ENCODE measurements at regions not wholly inside any gene's neighbourhood (a gene's known extent, or its start where the extent isn't known, plus 50 kb on each side); places are given as distances from the start of the nearest gene placed in this dataset.

DNA sequence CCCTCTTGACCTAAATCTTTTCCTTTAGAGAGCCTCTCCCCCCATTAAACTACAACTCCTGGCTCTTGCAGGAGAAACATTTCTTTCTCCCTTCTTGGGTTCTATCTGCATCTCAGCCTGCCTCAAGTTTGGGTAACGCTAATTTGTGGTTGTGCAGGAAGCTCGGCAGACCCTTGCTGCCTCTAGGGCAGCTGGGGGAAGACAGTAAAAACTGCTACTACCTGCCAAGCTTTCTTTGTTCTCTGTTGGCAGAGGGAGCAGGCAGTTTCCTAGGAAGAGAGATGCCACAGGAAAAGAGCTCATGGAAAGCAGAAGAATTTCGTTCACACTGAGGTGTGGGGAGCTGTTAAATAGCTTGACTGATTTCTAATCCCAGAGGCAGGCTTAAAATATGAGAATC lies 555.6 kb upstream of the IGFBP7 start:
- 38 to 42% methylated on average over 3 of the region's 3 CpGs for WGBS, 2 donors
- Histone ChIP-seq H3K9me3 (ENCODE audit: control insufficient read depth in 2 of 2, insufficient read depth in 1 of 2, low read depth in 1 of 2, low read length in 1 of 2) (no peaks in the 10 kb centered on the region), H3K4me1 (ENCODE audit: control insufficient read depth in 2 of 2, insufficient read depth in 2 of 2, low read length in 1 of 2) (no peaks in the 10 kb centered on the region), H3K4me3 (ENCODE audit: low read depth in 1 of 2, low read length in 2 of 2) (no peak overlapping the region), H3K27me3 (ENCODE audit: control insufficient read depth in 1 of 2, insufficient read depth in 2 of 2, low read length in 2 of 2) (no peaks in the 10 kb centered on the region), H3K27ac (ENCODE audit: low read depth in 2 of 2, low read length in 1 of 2) (no peak overlapping the region), H3K36me3 (ENCODE audit: control insufficient read depth in 2 of 2, insufficient read depth in 2 of 2, low read length in 1 of 2) (no peaks in the 10 kb centered on the region)

- WGBS, 2 donors, result 47 to 57% methylated on average over 5 of the region's 5 CpGs
- H3K27ac ChIP-seq (ENCODE audit: low read depth in 2 of 2, low read length in 1 of 2), result no peak overlapping the region
- H3K27me3 ChIP-seq (ENCODE audit: control insufficient read depth in 1 of 2, insufficient read depth in 2 of 2, low read length in 2 of 2), result no peaks in the 10 kb centered on the region
Measured at GRCh38 chr4:57661517-57662090, 551.4 kb upstream of the IGFBP7 start.

DNA sequence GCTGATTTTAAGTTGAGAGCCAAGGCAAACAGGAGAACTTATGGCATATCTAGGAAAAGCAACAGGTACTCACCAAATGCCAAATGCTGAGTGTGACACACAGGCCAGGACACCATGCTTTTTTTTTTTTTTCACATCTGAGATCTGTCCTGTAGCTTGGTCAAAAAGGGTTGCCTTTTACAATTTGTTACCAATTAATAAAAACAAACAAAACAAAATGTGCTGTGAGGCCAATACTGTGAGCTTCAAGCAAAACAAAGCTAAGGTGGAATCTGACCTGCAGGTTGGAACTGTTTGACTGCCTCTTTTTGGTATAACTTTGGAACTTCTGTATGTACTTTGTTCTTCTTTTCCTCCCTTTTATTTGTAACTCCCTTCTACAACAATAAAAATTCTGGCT lies 548.5 kb upstream of the IGFBP7 start:
- no peak overlapping the region for H3K27ac ChIP-seq (ENCODE audit: low read depth in 2 of 2, low read length in 1 of 2)
- no peaks in the 10 kb centered on the region for H3K27me3 ChIP-seq (ENCODE audit: control insufficient read depth in 1 of 2, insufficient read depth in 2 of 2, low read length in 2 of 2)
- no peaks in the 10 kb centered on the region for H3K4me1 ChIP-seq (ENCODE audit: control insufficient read depth in 2 of 2, insufficient read depth in 2 of 2, low read length in 1 of 2)
- no peaks in the 10 kb centered on the region for H3K9me3 ChIP-seq (ENCODE audit: control insufficient read depth in 2 of 2, insufficient read depth in 1 of 2, low read depth in 1 of 2, low read length in 1 of 2)
- no peaks in the 10 kb centered on the region for H3K36me3 ChIP-seq (ENCODE audit: control insufficient read depth in 2 of 2, insufficient read depth in 2 of 2, low read length in 1 of 2)
- H3K4me3 ChIP-seq (ENCODE audit: low read depth in 1 of 2, low read length in 2 of 2), result no peak overlapping the region

More at GRCh38 chr4:57661517-57662090, 551.4 kb upstream of the IGFBP7 start:
- Histone ChIP-seq H3K9me3 (ENCODE audit: control insufficient read depth in 2 of 2, insufficient read depth in 1 of 2, low read depth in 1 of 2, low read length in 1 of 2) (no peaks in the 10 kb centered on the region), H3K4me3 (ENCODE audit: low read depth in 1 of 2, low read length in 2 of 2) (no peak overlapping the region), H3K36me3 (ENCODE audit: control insufficient read depth in 2 of 2, insufficient read depth in 2 of 2, low read length in 1 of 2) (no peaks in the 10 kb centered on the region), H3K4me1 (ENCODE audit: control insufficient read depth in 2 of 2, insufficient read depth in 2 of 2, low read length in 1 of 2) (no peaks in the 10 kb centered on the region)

GRCh38 chr4:57658188-57658587 lies 548.0 kb upstream of the IGFBP7 start:
- Histone ChIP-seq H3K27ac (ENCODE audit: low read depth in 2 of 2, low read length in 1 of 2) (no peak overlapping the region), H3K36me3 (ENCODE audit: control insufficient read depth in 2 of 2, insufficient read depth in 2 of 2, low read length in 1 of 2) (no peaks in the 10 kb centered on the region), H3K4me3 (ENCODE audit: low read depth in 1 of 2, low read length in 2 of 2) (no peak overlapping the region), H3K9me3 (ENCODE audit: control insufficient read depth in 2 of 2, insufficient read depth in 1 of 2, low read depth in 1 of 2, low read length in 1 of 2) (no peaks in the 10 kb centered on the region), H3K27me3 (ENCODE audit: control insufficient read depth in 1 of 2, insufficient read depth in 2 of 2, low read length in 2 of 2) (no peaks in the 10 kb centered on the region), H3K4me1 (ENCODE audit: control insufficient read depth in 2 of 2, insufficient read depth in 2 of 2, low read length in 1 of 2) (no peaks in the 10 kb centered on the region)
- WGBS, 2 donors, result 58 to 70% methylated on average over 3 of the region's 3 CpGs

GRCh38 chr4:57655342-57655741 lies 545.2 kb upstream of the IGFBP7 start:
- 66 to 71% methylated on average over 1 of the region's 1 CpG for WGBS, 2 donors

DNA sequence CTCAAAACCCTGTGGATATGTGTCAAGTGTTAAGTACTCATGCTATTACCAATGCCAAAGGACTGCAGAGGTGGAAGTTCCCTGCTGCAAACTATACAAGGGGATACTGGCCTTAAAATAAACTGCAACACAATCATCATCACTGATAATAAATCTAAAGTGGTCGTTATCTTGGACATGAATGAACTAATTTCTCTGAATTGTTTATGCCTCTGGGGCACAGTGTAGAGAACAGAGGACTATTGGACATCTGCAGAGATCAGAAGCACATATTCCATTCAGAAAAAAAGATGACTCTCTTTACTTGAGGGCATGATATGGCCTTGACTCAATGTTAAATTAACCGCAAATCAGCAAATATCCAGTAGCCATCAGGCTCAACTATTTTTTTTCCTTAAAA lies 542.6 kb upstream of the IGFBP7 start:
- Histone ChIP-seq H3K4me3 (ENCODE audit: low read depth in 1 of 2, low read length in 2 of 2) (no peak overlapping the region), H3K27ac (ENCODE audit: low read depth in 2 of 2, low read length in 1 of 2) (no peak overlapping the region), H3K27me3 (ENCODE audit: control insufficient read depth in 1 of 2, insufficient read depth in 2 of 2, low read length in 2 of 2) (no peaks in the 10 kb centered on the region), H3K36me3 (ENCODE audit: control insufficient read depth in 2 of 2, insufficient read depth in 2 of 2, low read length in 1 of 2) (no peaks in the 10 kb centered on the region), H3K4me1 (ENCODE audit: control insufficient read depth in 2 of 2, insufficient read depth in 2 of 2, low read length in 1 of 2) (no peaks in the 10 kb centered on the region), H3K9me3 (ENCODE audit: control insufficient read depth in 2 of 2, insufficient read depth in 1 of 2, low read depth in 1 of 2, low read length in 1 of 2) (no peaks in the 10 kb centered on the region)
- WGBS, 2 donors, result 72 to 78% methylated on average over 2 of the region's 2 CpGs

More at GRCh38 chr4:57655342-57655741, 545.2 kb upstream of the IGFBP7 start:
- no peaks in the 10 kb centered on the region for H3K27me3 ChIP-seq (ENCODE audit: control insufficient read depth in 1 of 2, insufficient read depth in 2 of 2, low read length in 2 of 2)
- no peak overlapping the region for H3K4me3 ChIP-seq (ENCODE audit: low read depth in 1 of 2, low read length in 2 of 2)
- no peaks in the 10 kb centered on the region for H3K36me3 ChIP-seq (ENCODE audit: control insufficient read depth in 2 of 2, insufficient read depth in 2 of 2, low read length in 1 of 2)
- H3K4me1 ChIP-seq (ENCODE audit: control insufficient read depth in 2 of 2, insufficient read depth in 2 of 2, low read length in 1 of 2), result no peaks in the 10 kb centered on the region
- H3K27ac ChIP-seq (ENCODE audit: low read depth in 2 of 2, low read length in 1 of 2), result no peak overlapping the region
- H3K9me3 ChIP-seq (ENCODE audit: control insufficient read depth in 2 of 2, insufficient read depth in 1 of 2, low read depth in 1 of 2, low read length in 1 of 2), result no peaks in the 10 kb centered on the region

DNA sequence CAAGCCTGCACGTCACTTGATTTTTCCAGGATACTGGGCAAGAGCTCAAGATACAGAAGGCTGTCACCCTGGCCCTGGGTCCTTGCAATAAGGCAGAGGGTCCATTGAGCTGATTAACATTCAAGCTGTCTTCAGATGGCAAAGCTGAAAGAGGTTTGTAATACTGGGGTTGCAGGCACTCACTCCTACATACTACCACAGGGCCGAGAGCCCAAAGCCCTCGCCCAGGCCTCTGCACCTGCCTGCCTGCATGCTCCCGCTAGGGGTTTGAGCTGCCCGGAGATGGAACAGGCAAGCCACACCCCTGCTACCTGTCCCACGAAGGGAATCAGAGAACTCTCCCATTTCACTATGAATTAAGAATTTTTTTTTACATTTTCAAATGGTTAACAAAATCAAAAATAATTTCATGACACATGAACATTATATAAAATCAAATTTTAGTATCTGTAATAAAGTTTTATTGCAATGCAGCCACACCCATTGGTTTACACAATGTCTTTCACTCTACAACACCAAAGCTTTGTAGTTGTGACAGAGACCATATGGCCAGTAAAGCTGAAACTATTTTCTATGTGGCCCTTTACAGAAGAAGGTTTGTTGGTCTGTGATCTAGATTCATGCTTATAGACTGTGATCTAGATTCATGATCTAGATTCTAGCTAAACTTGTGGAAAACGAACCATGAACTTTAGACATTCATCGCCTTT lies 530.4 kb upstream of the IGFBP7 start:
- WGBS, 2 donors, result 82 to 89% methylated on average over 8 of the region's 8 CpGs

GRCh38 chr4:57639561-57640382 lies 529.6 kb upstream of the IGFBP7 start:
- Histone ChIP-seq H3K9me3 (ENCODE audit: control insufficient read depth in 2 of 2, insufficient read depth in 1 of 2, low read depth in 1 of 2, low read length in 1 of 2) (no peaks in the 10 kb centered on the region), H3K4me3 (ENCODE audit: low read depth in 1 of 2, low read length in 2 of 2) (no peak overlapping the region), H3K4me1 (ENCODE audit: control insufficient read depth in 2 of 2, insufficient read depth in 2 of 2, low read length in 1 of 2) (no peaks in the 10 kb centered on the region), H3K27me3 (ENCODE audit: control insufficient read depth in 1 of 2, insufficient read depth in 2 of 2, low read length in 2 of 2) (no peaks in the 10 kb centered on the region), H3K27ac (ENCODE audit: low read depth in 2 of 2, low read length in 1 of 2) (no peak overlapping the region), H3K36me3 (ENCODE audit: control insufficient read depth in 2 of 2, insufficient read depth in 2 of 2, low read length in 1 of 2) (no peaks in the 10 kb centered on the region)
- WGBS, 2 donors, result 75 to 78% methylated on average over 8 of the region's 8 CpGs

More for the DNA sequence above, 530.4 kb upstream of the IGFBP7 start:
- Histone ChIP-seq H3K27ac (ENCODE audit: low read depth in 2 of 2, low read length in 1 of 2) (no peak overlapping the region), H3K9me3 (ENCODE audit: control insufficient read depth in 2 of 2, insufficient read depth in 1 of 2, low read depth in 1 of 2, low read length in 1 of 2) (no peaks in the 10 kb centered on the region), H3K27me3 (ENCODE audit: control insufficient read depth in 1 of 2, insufficient read depth in 2 of 2, low read length in 2 of 2) (no peaks in the 10 kb centered on the region), H3K4me1 (ENCODE audit: control insufficient read depth in 2 of 2, insufficient read depth in 2 of 2, low read length in 1 of 2) (no peaks in the 10 kb centered on the region), H3K4me3 (ENCODE audit: low read depth in 1 of 2, low read length in 2 of 2) (no peak overlapping the region), H3K36me3 (ENCODE audit: control insufficient read depth in 2 of 2, insufficient read depth in 2 of 2, low read length in 1 of 2) (no peaks in the 10 kb centered on the region)

DNA sequence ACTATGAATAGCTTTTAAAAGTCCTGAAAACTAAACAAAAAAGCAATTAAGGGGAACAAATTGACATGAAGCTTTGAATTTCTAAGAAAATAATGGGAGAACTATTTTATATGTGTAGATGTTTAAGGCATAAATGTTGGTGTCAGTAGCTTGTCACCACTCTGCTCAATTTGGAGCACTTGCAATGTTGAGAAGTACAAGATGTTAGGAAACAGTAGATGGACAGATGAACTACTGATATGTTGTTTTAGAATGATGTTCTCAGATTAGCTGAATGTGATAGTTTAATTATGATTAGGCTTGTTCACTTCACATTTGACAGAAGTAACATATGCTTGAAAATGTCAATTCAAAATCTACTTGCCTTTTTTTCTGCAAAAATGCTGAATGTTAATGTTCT lies 525.7 kb upstream of the IGFBP7 start:
- Histone ChIP-seq H3K9me3 (ENCODE audit: control insufficient read depth in 2 of 2, insufficient read depth in 1 of 2, low read depth in 1 of 2, low read length in 1 of 2) (no peaks in the 10 kb centered on the region), H3K4me3 (ENCODE audit: low read depth in 1 of 2, low read length in 2 of 2) (no peak overlapping the region), H3K36me3 (ENCODE audit: control insufficient read depth in 2 of 2, insufficient read depth in 2 of 2, low read length in 1 of 2) (no peaks in the 10 kb centered on the region), H3K27me3 (ENCODE audit: control insufficient read depth in 1 of 2, insufficient read depth in 2 of 2, low read length in 2 of 2) (no peaks in the 10 kb centered on the region), H3K4me1 (ENCODE audit: control insufficient read depth in 2 of 2, insufficient read depth in 2 of 2, low read length in 1 of 2) (no peaks in the 10 kb centered on the region), H3K27ac (ENCODE audit: low read depth in 2 of 2, low read length in 1 of 2) (no peak overlapping the region)

Data from esophagus (tissue), 2 donors.